Neuron (in vitro differentiated cells): ENCODE measurements at regions not wholly inside any gene's neighbourhood (a gene's known extent, or its start where the extent isn't known, plus 50 kb on each side); places are given as distances from the start of the nearest gene placed in this dataset.
"Not testable (repeated sequence)": the region's sequence is repeated elsewhere in the genome, so short reads cannot be mapped to it uniquely, and the experiment has no call there.

Experiments used
- H2AFZ ChIP-seq: one replicate; pipeline ENCODE4 v1.6.1; 2013; ENCODE audit warnings: low read depth, mild to moderate bottlenecking, inconsistent platforms, low read length, moderate library complexity
- H3K27me3 ChIP-seq: one replicate; pipeline ENCODE4 v1.6.1; 2013; ENCODE audit warnings: low read length; ENCODE audit not compliant: insufficient read depth
- H3K36me3 ChIP-seq: one replicate; pipeline ENCODE4 v1.6.1; 2013; ENCODE audit warnings: low read length; ENCODE audit not compliant: insufficient read depth
- H3K4me1 ChIP-seq: one replicate; pipeline ENCODE4 v1.6.1; 2013; ENCODE audit warnings: low read length; ENCODE audit not compliant: insufficient read depth
- H3K4me3 ChIP-seq: 2 replicates; pipeline ENCODE4 v1.5.1; 2013; ENCODE audit warnings: mild to moderate bottlenecking, low read length, moderate library complexity
- H3K9me3 ChIP-seq: one replicate; pipeline ENCODE4 v1.6.1; 2013; ENCODE audit warnings: low read length

DNA sequence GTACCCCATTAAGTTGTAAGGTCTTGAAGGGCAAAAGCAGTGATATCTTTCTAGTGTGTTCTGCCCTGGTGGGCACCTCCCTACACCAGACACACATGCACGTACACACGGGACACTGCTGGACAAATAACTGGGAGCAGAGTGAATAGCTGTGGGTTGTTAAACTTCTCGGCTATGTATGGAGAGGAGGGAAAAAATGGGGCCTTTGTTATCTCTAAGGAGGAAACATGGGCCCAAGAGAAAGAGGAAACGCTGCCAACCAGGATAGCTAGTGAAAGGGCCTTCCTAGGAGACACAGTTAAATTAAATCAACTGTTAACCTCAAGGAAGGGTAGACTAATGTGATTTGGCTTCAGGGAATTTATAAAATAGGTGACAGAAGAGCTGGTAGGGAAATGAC lies 169.7 kb downstream of the MYLK4 start:
- Histone ChIP-seq H3K4me1 (no peaks in the 10 kb centered on the region), H3K4me3 (no peak overlapping the region), H3K27me3 (no peaks in the 10 kb centered on the region), H2AFZ (no peak overlapping the region), H3K9me3 (no peaks in the 10 kb centered on the region), H3K36me3 (no peaks in the 10 kb centered on the region)

DNA sequence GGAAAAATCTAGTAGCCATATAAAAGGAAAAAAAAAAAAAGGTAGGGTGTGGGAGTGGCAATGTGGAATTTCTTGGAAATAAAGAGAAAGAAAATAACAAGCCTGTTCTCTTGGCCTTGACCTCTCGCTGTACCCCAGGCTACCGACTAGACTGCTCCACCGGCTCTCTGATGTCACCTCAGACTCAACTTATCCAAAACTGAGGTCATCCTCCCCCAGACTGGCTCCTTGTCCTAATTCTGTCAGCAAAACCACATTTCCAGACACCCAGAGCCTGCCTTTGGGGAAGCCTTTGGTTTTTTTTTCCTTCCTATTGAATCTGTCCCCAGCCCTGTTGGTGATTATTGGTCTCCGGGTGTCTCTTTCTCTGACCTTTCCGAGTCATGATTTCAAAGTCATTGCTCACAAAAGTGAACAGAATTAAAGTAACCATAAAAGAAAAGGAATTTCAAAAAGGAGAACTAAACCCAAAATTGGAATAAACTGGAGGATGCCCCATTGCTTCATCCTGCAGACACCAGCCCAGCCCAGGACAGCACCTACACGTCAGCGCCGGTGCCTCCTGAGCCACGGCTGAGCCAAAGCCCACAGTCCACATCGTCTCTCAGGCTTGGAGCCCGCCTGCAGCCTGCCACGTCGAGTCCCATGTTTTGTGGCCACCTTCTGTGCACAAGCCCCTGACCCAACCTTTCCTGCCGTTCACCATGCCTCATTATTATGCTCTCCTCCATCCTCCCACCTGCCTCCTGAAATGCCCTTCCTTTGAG lies 170.7 kb downstream of the MYLK4 start:
- Histone ChIP-seq H3K36me3 (no peaks in the 10 kb centered on the region), H3K9me3 (no peaks in the 10 kb centered on the region), H3K4me3 (no peak overlapping the region), H2AFZ (no peak overlapping the region), H3K4me1 (no peaks in the 10 kb centered on the region), H3K27me3 (no peaks in the 10 kb centered on the region)

DNA sequence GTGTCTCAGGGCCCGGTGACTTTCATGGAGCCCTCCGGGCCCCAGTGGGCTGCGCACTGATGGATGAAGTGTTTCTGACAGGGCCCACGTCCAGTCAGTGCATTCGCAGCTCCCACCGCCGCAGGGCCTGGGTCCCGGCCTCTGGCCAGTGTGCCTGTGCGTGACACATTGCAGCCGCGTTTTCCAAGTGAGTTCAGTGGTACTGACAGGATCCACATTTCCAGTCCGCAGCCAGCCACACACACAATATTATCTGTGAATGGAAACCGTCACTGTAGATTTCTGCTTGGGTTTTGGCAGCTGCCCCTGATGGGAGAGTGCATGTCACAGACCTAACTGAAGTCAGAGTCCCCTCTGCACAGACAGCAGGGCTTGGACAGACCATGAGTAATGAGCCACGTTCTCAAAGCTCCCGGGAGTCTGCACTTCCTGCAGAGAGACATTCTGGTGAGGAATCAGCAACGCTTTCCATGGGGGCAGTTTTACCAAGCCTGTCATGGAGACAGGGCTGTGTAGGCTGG lies 171.4 kb downstream of the MYLK4 start:
- no peaks in the 10 kb centered on the region for H3K36me3 ChIP-seq
- no peak overlapping the region for H3K4me3 ChIP-seq
- no peak overlapping the region for H2AFZ ChIP-seq
- H3K4me1 ChIP-seq = no peaks in the 10 kb centered on the region
- H3K27me3 ChIP-seq = no peaks in the 10 kb centered on the region
- no peaks in the 10 kb centered on the region for H3K9me3 ChIP-seq

DNA sequence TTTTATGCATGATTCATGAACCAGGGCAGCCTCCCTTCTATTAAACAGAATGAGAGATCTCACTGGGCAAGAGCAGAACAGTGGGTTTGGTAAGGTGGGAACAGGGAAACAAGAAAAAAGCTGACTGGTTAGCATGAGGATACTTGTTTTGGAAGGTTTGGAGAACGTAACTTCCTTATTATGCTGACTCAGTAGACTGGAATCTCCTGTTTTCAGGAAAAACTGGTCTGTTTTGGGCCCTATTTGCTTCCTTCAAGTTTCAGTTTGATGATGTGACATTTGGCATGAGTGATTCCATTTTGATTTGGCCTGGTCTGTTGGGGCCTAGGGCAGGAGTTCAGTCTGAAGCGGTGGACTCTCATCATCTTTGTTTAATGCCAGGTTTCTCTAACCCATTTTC lies 172.0 kb downstream of the MYLK4 start:
- H3K36me3 ChIP-seq = no peaks in the 10 kb centered on the region
- no peaks in the 10 kb centered on the region for H3K27me3 ChIP-seq
- no peaks in the 10 kb centered on the region for H3K9me3 ChIP-seq
- H2AFZ ChIP-seq = no peak overlapping the region
- no peaks in the 10 kb centered on the region for H3K4me1 ChIP-seq
- no peak overlapping the region for H3K4me3 ChIP-seq

DNA sequence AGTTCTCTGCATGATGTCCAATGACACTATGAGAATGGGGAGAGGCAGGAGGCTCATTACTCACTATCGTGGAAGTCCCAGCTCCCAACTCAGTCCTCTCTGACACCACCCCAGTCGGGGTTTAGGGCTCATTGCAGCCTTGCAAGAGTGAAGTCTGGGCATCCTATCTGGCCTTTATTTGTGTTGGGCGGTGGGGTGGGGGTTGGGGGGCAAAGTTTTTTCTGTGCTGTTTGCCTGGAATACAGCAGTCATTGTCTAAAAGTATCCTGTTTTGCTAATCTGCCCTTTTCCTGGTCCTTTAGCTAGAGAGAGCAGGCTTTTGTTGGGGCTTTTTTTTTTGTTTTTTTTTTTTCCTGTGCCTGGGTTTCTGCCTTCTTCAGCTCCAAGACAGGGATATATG lies 174.2 kb downstream of the MYLK4 start:
- Histone ChIP-seq H3K27me3 (no peaks in the 10 kb centered on the region), H3K9me3 (no peaks in the 10 kb centered on the region), H3K4me3 (no peak overlapping the region), H3K4me1 (no peaks in the 10 kb centered on the region), H3K36me3 (no peaks in the 10 kb centered on the region), H2AFZ (no peak overlapping the region)

DNA sequence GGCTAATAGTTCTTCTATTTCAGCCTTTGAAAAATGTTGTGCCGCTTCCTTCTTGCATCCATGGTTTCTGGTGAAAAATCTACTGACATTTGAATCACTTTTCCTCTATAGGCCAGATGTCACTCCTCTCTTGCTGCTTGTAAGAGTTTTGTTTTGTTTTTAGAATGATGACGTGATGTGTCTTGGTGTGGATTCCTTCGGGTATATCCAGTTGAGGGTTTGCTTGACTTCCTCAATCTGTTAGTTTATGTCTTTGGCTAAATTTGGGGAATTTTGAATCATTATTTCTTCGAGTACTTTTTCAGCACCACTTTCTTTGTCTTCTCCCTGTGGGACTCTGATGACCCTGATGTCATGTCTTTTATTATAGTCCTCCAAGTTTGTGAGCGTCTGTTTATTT lies 175.5 kb downstream of the MYLK4 start:
- no peak overlapping the region for H2AFZ ChIP-seq
- H3K36me3 ChIP-seq = no peaks in the 10 kb centered on the region
- no peaks in the 10 kb centered on the region for H3K4me1 ChIP-seq
- no peaks in the 10 kb centered on the region for H3K9me3 ChIP-seq
- no peaks in the 10 kb centered on the region for H3K27me3 ChIP-seq
- H3K4me3 ChIP-seq = no peak overlapping the region

DNA sequence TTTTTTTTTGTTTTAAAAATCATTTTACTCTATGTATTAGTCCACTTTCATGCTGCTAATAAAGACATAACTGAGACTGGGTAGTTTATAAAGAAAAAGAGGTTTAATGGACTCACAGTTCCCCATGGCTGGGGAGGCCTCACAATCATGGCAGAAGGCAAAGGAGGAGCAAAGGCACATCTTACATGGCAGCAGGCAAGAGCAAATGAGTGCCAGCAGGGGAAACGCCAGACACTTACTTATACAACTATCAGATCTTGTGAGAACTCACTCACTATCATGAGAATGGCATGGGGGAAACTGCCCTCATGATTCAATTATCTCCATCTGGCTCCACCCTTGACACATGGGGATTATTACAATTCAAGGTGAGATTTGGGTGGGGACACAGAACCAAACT lies 181.3 kb downstream of the MYLK4 start:
- not testable (repeated sequence) for H2AFZ ChIP-seq, H3K4me1 ChIP-seq, H3K36me3 ChIP-seq, H3K9me3 ChIP-seq, H3K4me3 ChIP-seq, H3K27me3 ChIP-seq

DNA sequence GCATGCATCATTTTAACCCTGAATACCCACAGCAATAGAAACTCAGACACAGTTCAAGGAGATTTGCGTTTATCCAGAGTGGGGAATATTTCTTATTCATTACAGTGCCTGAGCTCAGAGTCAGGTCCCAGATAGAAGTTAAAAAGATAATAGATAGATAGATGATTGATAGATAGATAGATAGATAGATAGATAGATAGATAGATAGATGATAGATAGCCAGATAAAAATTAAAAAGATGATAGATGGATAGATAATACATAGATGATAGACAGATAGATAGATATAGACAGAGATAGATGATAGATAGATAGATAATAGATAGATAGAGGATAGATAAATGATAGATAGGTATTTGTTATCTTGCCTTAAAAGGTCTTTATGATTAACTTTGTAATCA lies 184.7 kb downstream of the MYLK4 start:
- Histone ChIP-seq H3K9me3 (no peaks in the 10 kb centered on the region), H3K4me1 (no peaks in the 10 kb centered on the region), H3K4me3 (no peak overlapping the region), H3K36me3 (no peaks in the 10 kb centered on the region), H2AFZ (no peak overlapping the region), H3K27me3 (no peaks in the 10 kb centered on the region)

DNA sequence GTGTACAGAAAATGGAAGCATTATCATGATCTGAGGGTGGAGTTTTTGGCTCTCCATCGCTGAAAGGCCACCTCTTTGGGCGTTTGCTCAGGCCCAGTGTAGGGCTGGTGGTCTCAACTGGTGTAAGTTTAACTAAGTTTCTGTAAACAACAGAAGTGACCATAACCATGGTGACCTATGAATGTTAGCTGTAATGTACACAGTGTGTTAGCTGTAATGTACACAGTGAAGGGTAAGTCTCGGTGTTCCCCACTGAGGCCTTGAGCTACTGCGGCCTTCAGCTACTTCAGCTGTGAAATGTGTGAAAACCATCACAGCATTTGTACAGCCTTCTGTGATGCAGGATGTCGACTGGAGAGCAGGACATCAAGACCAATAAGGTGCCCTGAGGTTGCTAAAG lies 185.2 kb downstream of the MYLK4 start:
- Histone ChIP-seq H3K9me3 (no peaks in the 10 kb centered on the region), H3K4me3 (no peak overlapping the region), H2AFZ (no peak overlapping the region), H3K4me1 (no peaks in the 10 kb centered on the region), H3K27me3 (no peaks in the 10 kb centered on the region), H3K36me3 (no peaks in the 10 kb centered on the region)

DNA sequence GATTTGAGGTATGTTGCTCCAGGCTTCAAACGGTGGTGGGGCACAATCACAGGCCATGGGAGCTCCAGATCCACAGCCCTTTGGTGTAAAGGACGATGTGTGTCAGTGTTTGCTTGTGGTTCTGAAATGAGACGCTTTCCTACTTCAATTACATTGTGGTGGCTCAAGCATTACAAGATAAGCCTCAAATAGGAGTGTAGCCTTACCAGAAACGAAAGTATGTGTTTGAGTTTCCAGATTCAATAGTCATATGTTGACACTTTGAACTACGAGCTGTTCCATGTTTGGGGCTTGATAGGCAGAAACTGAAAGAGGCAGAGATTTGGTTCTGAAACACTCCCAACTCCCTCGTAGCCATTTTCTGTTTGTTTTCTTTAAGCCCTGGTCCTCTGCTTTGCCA lies 187.1 kb downstream of the MYLK4 start:
- Histone ChIP-seq H3K27me3 (no peaks in the 10 kb centered on the region), H3K4me3 (no peak overlapping the region), H3K36me3 (no peaks in the 10 kb centered on the region), H3K9me3 (no peaks in the 10 kb centered on the region), H3K4me1 (no peaks in the 10 kb centered on the region), H2AFZ (no peak overlapping the region)

DNA sequence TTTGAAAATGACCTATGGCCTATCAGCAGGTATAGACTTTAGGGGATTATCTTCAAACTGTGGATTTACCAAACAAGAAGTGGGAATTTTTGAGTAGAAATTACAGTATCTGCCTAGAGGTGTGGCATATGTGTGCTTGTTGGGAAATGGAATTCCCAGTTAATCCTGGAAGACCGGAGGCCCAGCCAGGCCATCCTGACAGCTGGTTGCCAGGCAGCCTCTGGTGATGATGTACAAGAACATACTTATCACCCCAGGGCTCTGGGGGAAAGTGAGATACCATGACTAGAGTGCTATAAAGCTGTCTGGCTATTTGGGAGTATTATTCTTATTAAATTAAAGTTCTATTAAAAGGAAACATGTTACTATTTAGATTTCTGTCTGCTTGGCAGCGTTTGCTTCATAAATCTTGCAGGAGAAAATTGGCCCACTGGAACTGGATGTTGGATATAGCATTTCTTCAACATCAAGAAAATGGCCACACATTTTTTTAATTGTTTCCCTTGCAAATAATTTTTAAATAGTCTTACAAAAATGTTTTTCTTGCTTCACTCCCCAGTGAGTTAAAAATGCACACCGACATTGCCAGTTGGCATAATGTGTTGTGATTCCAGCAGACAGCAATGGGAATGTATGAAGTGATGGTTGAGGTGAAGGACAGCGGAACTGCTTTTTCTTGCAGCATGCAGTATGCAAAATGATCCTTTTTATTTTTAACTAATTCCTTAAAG lies 187.8 kb downstream of the MYLK4 start:
- H3K27me3 ChIP-seq = no peaks in the 10 kb centered on the region
- H3K4me3 ChIP-seq = no peak overlapping the region
- no peaks in the 10 kb centered on the region for H3K9me3 ChIP-seq
- no peaks in the 10 kb centered on the region for H3K36me3 ChIP-seq
- no peaks in the 10 kb centered on the region for H3K4me1 ChIP-seq
- H2AFZ ChIP-seq = no peak overlapping the region

DNA sequence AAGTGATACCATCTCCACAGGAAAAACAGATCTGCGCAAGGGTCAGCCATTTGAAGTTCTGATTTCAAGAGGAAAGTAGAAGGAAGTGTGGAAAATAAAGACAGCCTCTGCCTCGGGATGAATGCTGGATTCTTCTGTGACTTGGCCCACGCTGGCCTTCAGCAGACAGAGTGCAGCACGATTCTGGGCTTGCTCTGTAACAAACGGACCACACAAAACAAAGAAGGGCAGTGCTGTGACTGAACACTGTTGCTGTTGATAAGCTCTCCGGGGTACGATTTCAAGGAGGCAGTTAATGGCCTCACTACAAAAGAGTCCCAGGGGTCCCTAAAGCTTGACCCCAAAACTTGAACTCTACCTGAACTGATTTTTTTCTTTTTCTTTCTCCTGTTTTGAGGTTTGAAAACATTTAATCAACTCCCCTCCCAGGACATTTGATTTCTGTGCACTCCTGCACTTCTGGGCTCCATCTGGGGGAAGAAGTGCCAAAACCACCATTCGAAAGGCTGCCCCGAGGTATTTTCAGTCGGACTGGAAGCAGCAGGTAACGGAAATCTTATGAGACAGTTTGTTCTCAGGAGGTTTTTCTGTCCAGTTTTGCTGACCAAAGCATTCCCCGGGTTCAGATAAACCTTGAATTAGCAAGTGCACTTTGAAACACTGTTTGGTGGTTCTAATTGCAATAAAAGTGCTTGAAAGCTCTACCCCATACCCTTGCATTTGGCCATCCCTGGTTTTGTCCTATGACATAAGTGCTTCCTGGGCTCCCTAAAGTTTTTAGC lies 189.6 kb downstream of the MYLK4 start:
- Histone ChIP-seq H3K4me3 (no peak overlapping the region), H3K36me3 (no peaks in the 10 kb centered on the region), H3K4me1 (no peaks in the 10 kb centered on the region), H3K9me3 (no peaks in the 10 kb centered on the region), H3K27me3 (no peaks in the 10 kb centered on the region), H2AFZ (no peak overlapping the region)

DNA sequence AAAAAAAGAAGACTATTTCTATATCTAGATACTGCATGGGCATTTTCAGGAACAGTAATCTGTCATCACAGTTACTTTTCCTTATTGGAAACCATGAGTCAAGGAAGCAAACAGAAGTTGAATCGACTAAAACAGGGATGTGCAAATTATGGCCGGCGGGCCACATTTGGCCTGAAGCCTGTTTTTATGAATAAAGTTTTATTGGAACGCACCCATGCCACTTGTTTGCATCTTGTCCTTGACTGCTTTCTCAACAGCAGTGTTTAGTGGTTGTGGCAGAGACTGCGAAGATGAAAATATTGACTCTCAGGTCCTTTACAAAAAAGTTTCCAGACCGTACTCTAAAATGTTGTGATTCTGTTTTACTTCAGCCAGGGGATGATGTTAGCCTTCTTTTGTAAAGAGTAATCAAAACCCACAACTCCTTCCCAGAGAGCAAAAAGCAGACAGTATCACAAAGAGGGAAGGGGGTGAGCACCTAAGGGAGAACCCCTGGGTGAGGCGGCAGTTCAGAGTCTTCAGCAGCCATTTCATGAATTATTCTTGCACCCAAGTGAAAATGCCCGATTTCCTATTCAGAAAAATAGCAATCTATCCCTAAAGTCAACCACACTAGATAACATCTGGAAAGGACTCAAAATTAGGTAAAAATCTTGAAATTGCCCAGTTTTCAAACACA lies 190.4 kb downstream of the MYLK4 start:
- Histone ChIP-seq H3K9me3 (no peaks in the 10 kb centered on the region), H3K27me3 (no peaks in the 10 kb centered on the region), H3K4me3 (no peak overlapping the region), H3K4me1 (no peaks in the 10 kb centered on the region), H2AFZ (no peak overlapping the region), H3K36me3 (no peaks in the 10 kb centered on the region)
